NCI-H1436 treated with DMSO at 0.1 percent for 48 hours (cell line): ENCODE measurements at regions not wholly inside any gene's neighbourhood (a gene's known extent, or its start where the extent isn't known, plus 50 kb on each side); places are given as distances from the start of the nearest gene placed in this dataset.

Experiments
- DNase-seq: peaks from one replicate; lab custom pipeline; 2025; lab: John Stamatoyannopoulos, UW

- no peak for DNase-seq
Measured at GRCh38 chr1:90780981-90781380, 63.9 kb upstream of the BARHL2 start.

GRCh38 chr1:90779573-90779972 is 62.5 kb upstream of the BARHL2 start:
- no peak for DNase-seq

GRCh38 chr1:90778486-90778885 is 61.4 kb upstream of the BARHL2 start:
- no peak for DNase-seq

GRCh38 chr1:90773812-90774211 is 56.7 kb upstream of the BARHL2 start:
- no peak for DNase-seq

- DNase-seq = no peak
Measured at GRCh38 chr1:90768826-90769225, 51.7 kb upstream of the BARHL2 start.

GRCh38 chr1:90768098-90768497 is 51.0 kb upstream of the BARHL2 start:
- no peak for DNase-seq
